ENCODE measurements at regions not wholly inside any gene's neighbourhood (a gene's known extent, or its start where the extent isn't known, plus 50 kb on each side); places are given as distances from the start of the nearest gene placed in this dataset.
A peak's percentile ranks its signal among the peaks of the same experiment; 100 is the strongest.
"Not testable (repeated sequence)": the region's sequence is repeated elsewhere in the genome, so short reads cannot be mapped to it uniquely, and the experiment has no call there.

GRCh38 chr2:160810406-160810805 is 316.8 kb upstream of the RBMS1 start:
- DNase-seq (ENCODE audit: low read depth): no peak

DNA sequence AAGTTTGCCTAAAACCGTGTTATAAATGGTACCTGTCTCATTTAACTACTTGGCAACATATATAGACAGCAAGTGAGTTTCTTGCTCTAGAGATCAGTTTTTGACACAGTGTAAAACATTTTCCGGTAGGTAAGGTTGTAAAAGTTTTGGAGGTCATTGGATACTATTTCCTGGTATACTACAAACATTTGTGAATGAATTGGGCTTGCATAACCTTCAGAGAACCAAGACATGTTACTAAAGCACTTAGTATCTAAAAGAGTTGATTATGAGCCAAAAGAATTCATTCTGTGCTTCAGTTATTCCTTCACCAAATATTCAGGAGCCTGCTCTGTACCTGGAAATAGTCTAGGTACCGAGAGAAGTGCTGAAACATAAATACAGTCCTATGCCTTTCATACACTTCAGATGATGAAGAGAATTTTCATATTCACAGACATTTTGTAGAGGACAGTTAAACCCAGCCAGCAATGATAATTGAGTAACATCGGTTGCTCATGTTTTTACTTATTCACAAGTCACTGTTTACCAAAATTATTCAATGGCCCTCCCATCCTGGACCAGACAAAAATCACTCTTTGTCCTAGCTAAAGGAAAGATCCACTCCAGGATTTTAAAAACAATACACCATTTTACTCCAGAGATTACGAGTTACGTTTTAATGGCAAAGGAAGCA is 319.4 kb upstream of the RBMS1 start:
- DNase-seq (ENCODE audit: low read depth): no peak

DNA sequence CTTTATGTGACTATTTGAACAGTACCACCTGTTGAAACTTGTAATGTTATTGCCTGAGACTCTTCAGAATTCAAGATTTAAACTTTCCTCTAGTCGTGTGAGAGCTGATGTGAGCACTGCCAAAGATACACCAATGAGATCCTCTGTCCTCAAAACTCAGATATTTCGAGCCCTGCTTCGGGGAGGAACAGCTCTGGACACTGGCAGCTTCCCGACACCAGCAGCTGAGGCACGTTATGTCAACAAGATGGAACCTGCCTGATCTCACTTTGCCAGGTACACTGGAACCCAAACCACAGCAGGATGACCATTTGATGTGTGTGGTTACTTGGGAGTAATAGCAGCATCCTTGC is 319.9 kb upstream of the RBMS1 start:
- DNase-seq (ENCODE audit: low read depth): no peak

DNA sequence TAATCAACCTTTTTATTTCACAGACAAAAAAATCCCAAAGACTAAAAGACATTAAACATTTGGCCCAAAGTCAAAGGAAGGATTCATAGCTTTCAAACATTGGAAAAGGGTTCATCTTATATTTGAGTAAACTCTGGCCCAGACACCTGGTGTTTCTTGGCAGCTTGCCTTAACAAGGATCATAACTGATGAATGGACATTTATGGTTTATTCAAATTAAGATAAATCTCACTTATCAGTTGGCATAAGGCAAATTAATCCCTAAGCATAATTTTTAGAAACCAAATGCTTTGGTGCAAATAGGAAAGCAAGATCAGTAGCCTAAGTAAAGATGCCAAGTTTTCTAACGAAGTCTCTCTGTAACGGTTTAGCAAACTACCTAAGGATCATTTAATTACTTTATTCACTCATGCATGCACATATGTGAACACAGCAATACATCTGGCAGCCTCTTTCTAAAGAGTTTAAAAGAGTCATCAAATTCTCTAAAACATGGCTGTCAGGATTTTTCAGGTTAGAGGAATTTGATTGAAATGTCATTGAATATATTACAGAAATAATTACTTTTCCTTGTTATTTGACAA is 323.4 kb upstream of the RBMS1 start:
- DNase-seq (ENCODE audit: low read depth): no peak

- DNase-seq (ENCODE audit: low read depth): no peak
Measured at GRCh38 chr2:160820691-160821090, 327.1 kb upstream of the RBMS1 start.

DNA sequence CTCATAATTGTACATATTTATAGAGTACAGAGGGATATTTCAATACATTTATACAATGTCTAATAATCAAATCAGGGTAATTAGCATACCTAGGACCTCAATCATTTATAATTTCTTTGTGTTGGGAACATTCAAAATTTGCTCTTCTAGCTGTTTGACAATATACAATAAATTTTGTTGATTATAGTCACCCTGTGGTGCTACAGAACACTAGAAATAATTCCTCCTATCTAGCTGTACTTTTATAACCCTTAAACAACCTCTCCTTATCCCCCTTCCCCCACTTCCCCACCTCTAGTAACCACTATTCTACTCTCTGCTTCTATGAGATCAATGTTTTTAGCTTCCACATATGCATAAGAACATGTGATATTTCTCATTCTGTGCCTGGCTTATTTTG is 328.4 kb upstream of the RBMS1 start:
- DNase-seq (ENCODE audit: low read depth): no peak

DNA sequence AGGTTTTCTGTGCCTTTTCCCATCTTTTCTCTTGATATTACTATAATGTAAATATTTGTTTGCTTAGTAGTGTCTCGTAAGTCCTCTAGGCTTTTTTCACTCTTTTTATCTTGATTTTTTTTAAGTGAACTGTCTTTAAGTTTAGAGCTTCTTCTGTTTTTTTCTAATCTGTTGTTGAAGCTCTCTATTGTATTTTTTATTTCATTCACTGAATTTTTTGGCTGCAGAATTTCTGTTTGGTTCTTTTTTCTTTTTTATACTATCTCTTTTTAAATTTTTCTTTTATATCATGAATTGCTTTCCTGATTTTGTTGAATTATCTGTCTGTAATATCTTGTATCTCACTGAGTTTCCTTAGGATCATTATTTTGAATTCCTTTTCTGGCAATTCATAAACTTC is 331.8 kb upstream of the RBMS1 start:
- no peak for DNase-seq (ENCODE audit: low read depth)

GRCh38 chr2:160826496-160826895 is 332.9 kb upstream of the RBMS1 start:
- DNase-seq (ENCODE audit: low read depth): no peak

DNA sequence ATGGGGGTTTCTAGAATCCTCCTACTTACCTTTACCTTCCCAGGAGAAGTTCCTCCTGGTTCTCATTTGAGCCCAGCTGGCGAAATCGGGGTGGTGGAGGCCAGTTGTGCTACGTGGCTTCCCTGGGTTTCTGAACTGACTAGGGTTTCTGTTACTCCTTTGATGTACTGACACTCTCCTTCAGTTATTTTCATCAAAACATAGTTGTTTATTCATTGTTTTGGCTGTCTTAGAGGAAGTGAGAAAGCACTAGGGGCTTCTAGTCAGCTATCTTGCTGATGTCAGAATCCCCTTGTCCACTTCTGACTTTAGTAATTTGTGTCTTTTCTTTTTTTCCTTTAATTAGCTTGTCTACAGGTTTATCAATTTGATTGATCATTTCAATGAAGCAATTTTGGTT is 332.2 kb upstream of the TANK start:
- no peak for DNase-seq (ENCODE audit: low read depth)

DNA sequence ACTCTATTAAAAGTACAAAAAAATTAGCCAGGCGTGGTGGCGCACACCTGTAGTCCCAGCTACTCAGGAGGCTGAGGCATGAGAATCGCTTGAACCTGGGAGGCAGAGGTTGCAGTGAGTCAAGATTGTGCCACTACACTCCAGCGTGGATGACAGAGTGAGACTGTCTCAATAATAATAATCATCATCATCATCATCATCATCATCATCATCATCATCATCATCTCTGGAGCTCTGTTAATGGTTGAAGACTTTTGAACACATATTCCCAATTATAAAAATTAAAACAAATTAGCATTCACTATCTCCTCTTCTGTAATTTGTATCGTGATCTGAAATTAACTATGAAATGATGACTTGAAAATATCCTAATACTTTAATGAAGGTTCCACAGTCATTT is 327.8 kb upstream of the TANK start:
- DNase-seq (ENCODE audit: low read depth): not testable (repeated sequence)

- DNase-seq (ENCODE audit: low read depth): no peak
Measured at GRCh38 chr2:160835166-160835565, 325.1 kb upstream of the TANK start.

DNA sequence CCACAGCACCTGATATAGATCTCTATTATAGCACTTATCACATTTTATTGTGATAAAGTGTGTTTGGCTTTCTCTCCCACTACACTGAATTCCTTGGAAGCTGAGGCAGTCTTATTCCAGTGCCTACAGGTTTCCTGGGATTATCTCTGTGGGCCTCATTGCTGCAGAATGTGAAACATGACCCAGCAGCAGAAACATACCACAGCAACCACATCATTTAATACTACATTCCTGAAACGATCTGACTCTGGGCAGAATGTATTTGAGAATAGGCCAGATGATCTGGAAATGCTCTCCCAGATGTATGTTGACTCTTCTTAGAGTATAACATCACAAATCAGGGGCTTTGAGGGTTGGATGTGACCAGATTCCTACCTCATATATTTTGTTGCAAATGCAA is 323.5 kb upstream of the TANK start:
- peak; percentile 95 for DNase-seq (ENCODE audit: low read depth)

- peak; percentile 28 for DNase-seq (ENCODE audit: low read depth)
Measured at GRCh38 chr2:160837416-160837815, 322.8 kb upstream of the TANK start.

DNA sequence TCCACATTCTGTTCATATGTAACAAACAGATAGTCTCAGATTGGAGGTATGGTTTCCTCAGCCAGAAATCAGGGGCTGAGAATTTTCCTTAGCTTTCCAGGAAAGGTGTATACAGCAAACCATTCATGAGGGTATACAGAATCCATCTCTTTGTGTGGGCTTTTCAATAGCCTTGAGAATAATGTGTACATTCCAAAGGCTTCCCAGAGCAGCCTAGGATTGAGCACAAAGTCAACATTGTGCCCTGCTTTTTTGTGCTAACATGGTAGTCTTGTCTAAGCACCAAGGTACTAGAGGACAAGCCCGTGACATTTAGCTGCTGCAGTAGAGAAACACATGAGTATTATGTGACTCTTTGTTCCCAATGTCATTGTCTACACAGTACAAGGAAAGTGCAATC is 322.1 kb upstream of the TANK start:
- DNase-seq (ENCODE audit: low read depth): no peak

DNA sequence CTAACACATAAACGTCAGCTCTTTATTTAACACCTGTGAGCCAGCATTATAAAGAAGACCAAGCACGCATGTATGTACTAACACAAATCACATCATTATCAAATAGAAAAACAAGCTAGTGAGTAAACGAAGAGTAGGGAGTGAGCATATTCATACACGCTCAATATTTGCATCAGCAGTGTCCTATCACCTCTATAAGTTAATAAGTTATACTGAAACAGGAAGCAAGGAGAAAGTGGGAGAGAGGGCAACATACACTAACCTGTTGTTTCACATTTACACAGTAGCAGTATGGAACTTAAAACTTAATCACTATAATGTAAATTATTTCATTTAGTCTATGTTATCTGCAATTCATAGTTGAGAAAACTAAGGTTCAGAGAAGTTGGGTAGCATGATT is 321.5 kb upstream of the TANK start:
- no peak for DNase-seq (ENCODE audit: low read depth)

DNA sequence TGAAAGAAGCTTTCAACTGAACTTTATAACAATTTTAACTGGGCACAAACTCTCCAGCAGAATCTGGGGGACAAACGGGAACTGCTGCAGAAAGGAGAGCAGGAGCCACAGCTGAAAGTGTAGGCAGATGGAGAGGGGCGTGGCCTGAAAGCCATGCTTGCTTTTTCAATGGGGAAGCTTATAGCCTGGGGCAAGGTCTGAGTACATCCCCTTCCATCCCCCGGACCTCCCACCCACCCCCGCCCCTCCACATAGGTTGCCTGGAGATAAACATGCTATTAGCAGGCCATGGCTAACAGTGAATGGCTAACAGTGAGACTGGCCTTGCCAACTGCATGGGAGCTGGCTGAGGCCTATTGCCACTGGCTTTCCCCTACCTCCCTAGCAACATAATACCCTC is 317.9 kb upstream of the TANK start:
- DNase-seq (ENCODE audit: low read depth): no peak

DNA sequence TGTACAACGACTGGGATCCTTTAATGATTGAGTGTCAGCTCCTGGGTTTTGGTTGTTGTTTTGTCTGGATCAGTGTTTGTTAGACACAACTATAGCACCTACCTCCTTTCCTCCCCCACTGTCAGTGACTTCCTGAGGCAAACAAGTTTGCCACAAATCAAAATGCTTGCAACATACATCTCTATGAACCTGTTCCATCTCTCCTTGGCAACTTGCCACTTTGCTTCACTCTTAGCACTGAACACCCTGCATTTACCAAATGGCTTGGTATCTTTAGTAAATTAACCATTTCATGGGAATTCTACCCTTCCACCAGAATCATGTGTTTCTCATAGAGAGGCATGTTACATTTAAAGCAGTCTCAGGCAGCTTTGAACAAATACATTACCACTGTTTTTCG is 301.1 kb upstream of the TANK start:
- DNase-seq (ENCODE audit: low read depth): no peak

DNA sequence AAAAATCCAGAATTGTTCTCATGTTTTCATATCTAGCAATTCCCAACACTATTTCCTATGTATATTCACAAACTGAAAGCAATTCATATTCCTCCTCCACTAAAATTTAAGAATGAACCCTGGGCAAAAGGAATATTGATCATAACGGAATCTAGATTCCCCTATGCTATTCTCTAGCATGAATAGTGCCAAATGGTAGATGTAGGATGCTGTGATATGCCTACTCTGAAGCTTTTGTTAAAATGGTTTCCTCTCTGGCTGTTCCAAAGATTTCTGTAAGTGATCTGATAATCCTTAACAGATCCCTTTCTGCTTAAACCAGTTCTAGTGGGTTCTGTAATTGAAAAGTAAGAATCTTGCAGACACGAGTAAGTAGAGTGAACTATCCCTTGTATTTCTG is 298.0 kb upstream of the TANK start:
- DNase-seq (ENCODE audit: low read depth): no peak

- peak; percentile 3 for DNase-seq (ENCODE audit: low read depth)
Measured at GRCh38 chr2:160868891-160869290, 291.3 kb upstream of the TANK start.

DNA sequence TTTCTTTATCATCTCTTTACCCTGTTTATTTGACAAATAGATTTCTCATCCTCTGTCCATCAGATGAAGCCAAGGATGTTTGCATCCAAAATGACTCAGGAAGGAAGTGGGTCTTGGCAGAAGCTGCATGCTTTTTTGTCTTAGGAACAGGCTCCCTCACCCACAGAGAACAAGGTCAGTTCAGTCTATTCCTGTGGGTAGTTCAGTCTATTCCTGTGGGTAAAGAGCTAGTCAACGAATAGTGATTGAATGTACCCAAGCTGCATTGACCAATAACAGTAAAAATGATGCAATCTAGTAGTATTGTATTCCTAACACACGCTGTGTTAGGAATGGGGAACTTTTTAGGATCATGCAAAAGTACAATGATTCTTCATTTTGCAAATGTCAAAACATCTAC is 290.8 kb upstream of the TANK start:
- peak; percentile 98 for DNase-seq (ENCODE audit: low read depth)

GRCh38 chr2:160870729-160871465 is 289.3 kb upstream of the TANK start:
- no peak for DNase-seq (ENCODE audit: low read depth)

GRCh38 chr2:160871953-160872352 is 288.3 kb upstream of the TANK start:
- no peak for DNase-seq (ENCODE audit: low read depth)

GRCh38 chr2:160876029-160876428 is 284.2 kb upstream of the TANK start:
- no peak for DNase-seq (ENCODE audit: low read depth)

- no peak for DNase-seq (ENCODE audit: low read depth)
Measured at GRCh38 chr2:160876765-160877164, 283.5 kb upstream of the TANK start.
